ENCODE measurements at regions not wholly inside any gene's neighbourhood (a gene's known extent, or its start where the extent isn't known, plus 50 kb on each side); places are given as distances from the start of the nearest gene placed in this dataset.

DNA sequence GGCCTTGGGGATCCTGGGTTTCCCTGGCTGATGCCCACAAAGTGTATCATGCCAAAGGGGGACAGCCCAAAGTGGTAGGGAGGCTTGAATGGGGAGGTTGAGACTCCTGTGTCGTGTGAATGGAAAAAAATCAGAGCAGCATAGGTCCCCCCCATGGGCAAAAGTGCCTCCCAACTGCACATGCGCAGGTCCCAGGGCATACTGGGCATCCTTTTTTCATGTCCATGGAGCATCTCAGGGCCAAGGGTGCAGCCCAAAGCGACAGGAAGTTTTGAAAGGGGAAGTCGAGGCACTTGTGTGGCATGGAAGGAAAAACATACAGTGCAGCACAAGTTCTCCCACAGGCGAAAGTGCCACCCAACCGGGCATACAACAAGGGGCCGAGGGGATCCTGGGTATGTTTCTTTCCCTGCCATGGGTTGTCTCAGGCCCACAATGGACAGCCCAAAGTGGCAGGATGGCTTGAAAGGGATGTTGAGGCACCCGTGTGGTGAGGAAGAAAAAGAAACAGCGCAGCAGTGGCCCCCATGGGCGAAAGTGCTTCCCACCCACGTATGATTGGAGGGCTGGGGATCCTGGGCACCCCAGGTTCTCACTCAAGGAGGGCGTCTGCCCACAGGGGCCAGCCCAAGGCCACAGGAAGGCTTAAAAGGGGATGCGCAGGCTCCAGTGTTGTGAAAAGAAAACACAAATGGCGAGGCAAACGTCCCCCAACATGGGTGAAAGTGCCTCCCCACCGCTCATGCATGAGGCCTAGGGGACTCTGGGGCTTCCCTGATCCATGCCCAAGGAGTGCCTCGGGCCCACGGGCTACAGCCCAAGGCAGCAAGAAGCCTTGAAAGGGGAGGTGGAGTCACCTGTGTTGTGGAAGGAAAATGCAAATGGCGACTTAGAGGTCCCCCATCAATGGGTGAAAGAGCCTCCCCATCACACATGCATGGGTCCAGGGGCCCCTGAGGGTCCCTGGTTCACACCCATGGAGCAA, 573.7 kb downstream of the ALG10 start:
- TF ChIP-seq, protein P1, sequence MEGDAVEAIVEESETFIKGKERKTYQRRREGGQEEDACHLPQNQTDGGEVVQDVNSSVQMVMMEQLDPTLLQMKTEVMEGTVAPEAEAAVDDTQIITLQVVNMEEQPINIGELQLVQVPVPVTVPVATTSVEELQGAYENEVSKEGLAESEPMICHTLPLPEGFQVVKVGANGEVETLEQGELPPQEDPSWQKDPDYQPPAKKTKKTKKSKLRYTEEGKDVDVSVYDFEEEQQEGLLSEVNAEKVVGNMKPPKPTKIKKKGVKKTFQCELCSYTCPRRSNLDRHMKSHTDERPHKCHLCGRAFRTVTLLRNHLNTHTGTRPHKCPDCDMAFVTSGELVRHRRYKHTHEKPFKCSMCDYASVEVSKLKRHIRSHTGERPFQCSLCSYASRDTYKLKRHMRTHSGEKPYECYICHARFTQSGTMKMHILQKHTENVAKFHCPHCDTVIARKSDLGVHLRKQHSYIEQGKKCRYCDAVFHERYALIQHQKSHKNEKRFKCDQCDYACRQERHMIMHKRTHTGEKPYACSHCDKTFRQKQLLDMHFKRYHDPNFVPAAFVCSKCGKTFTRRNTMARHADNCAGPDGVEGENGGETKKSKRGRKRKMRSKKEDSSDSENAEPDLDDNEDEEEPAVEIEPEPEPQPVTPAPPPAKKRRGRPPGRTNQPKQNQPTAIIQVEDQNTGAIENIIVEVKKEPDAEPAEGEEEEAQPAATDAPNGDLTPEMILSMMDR (IDR thresholded peaks at IDR 0.05), result no peak
- TF ChIP-seq POLR2AphosphoS5 (IDR thresholded peaks at IDR 0.05; ENCODE audit: insufficient read depth in 1 of 2, low read depth in 1 of 2), result no peak
- no peak for TF ChIP-seq POLR2A (IDR thresholded peaks at IDR 0.05)
